ENCODE measurements at regions not wholly inside any gene's neighbourhood (a gene's known extent, or its start where the extent isn't known, plus 50 kb on each side); places are given as distances from the start of the nearest gene placed in this dataset.

GRCh38 chr2:59851836-59852475 lies 701.5 kb downstream of the BCL11A start:
- POLR2A ChIA-PET = no interaction called here
- Histone ChIP-seq H3K4me1 (no peaks in the 10 kb centered on the region), H3K4me2 (no peak overlapping the region), H3K9me3 (no peaks in the 10 kb centered on the region), H3K27ac (no peak overlapping the region), H3K4me3 (no peak overlapping the region)
- FAIRE-seq (no peak), ATAC-seq (no peak), DNase-seq (ENCODE audit: low read depth in 1 of 2, low spot score in 1 of 2) (no peak)
- CTCF ChIA-PET = no interaction called here
- no peak for TF ChIP-seq HEYL (CRISPR knock-in tag; IDR thresholded peaks at IDR 0.05)
- TF ChIP-seq, protein P1, sequence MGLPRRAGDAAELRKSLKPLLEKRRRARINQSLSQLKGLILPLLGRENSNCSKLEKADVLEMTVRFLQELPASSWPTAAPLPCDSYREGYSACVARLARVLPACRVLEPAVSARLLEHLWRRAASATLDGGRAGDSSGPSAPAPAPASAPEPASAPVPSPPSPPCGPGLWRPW (IDR thresholded peaks at IDR 0.05) = no peak
- no peak for TF ChIP-seq ZSCAN20 (CRISPR knock-in tag; IDR thresholded peaks at IDR 0.05)
- TF ChIP-seq, protein P2, sequence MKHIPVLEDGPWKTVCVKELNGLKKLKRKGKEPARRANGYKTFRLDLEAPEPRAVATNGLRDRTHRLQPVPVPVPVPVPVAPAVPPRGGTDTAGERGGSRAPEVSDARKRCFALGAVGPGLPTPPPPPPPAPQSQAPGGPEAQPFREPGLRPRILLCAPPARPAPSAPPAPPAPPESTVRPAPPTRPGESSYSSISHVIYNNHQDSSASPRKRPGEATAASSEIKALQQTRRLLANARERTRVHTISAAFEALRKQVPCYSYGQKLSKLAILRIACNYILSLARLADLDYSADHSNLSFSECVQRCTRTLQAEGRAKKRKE (CRISPR knock-in tag; IDR thresholded peaks at IDR 0.05; ENCODE audit: low read depth) = no peak

DNA sequence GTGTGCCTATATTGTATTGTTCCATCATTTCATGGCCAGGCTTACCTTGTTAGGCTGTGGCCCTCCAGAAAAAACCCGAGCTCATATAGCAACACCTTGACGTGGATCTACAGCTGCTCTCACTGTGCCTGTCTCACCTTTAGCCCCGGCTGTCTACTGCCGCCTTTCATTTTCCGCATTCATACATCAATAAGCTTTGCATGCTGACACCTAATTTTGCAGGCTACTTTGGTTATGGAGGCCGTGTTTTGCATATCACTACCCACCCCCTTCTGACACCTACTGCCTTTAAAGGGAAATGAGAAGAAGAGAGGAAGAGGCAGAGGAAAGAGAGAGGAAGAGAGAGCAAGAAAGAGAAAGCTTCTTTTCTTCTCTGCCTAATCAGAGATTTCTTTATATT lies 702.9 kb downstream of the BCL11A start:
- no peak for DNase-seq (ENCODE audit: low read depth in 1 of 2, low spot score in 1 of 2)
- CTCF ChIA-PET = no interaction called here
- FAIRE-seq = no peak

DNA sequence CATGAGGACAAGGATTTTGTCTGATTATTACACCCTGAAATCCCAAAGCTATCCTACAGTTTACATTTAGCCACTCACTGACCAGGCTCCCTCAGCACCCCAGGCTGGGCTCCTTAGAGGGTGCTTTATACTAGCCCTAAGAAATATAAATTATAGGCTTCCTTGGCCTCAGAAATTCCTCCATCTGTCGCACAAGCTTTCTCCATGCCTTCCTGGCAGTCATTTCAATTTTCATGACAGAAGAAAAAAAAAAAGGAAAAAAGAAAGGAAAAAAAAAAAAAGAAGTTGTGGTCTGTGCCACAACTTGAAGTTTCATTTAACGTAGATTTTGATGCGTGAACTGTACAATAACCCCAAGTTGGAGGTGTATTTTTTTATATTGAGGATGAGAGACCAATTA lies 719.5 kb downstream of the BCL11A start:
- ChIA-PET CTCF (no interaction called here), POLR2A (no interaction called here)
- no peak for DNase-seq (ENCODE audit: low read depth in 1 of 2, low spot score in 1 of 2)
- TF ChIP-seq NFE2L2 (conservative IDR thresholded peaks at IDR 0.05; ENCODE audit: low read length) = no peak
- TF ChIP-seq FOXS1 (CRISPR knock-in tag; IDR thresholded peaks at IDR 0.05) = no peak
- TF ChIP-seq, protein P3, sequence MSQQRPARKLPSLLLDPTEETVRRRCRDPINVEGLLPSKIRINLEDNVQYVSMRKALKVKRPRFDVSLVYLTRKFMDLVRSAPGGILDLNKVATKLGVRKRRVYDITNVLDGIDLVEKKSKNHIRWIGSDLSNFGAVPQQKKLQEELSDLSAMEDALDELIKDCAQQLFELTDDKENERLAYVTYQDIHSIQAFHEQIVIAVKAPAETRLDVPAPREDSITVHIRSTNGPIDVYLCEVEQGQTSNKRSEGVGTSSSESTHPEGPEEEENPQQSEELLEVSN (IDR thresholded peaks at IDR 0.05; ENCODE audit: borderline replicate concordance, low read depth) = no peak
- TF ChIP-seq, protein P4, sequence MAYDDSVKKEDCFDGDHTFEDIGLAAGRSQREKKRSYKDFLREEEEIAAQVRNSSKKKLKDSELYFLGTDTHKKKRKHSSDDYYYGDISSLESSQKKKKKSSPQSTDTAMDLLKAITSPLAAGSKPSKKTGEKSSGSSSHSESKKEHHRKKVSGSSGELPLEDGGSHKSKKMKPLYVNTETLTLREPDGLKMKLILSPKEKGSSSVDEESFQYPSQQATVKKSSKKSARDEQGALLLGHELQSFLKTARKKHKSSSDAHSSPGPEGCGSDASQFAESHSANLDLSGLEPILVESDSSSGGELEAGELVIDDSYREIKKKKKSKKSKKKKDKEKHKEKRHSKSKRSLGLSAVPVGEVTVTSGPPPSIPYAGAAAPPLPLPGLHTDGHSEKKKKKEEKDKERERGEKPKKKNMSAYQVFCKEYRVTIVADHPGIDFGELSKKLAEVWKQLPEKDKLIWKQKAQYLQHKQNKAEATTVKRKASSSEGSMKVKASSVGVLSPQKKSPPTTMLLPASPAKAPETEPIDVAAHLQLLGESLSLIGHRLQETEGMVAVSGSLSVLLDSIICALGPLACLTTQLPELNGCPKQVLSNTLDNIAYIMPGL (CRISPR knock-in tag; IDR thresholded peaks at IDR 0.05; ENCODE audit: borderline replicate concordance) = no peak
- no peak for TF ChIP-seq CHD4 (IDR thresholded peaks at IDR 0.05; ENCODE audit: borderline replicate concordance)
- TF ChIP-seq SREBF2 (IDR thresholded peaks at IDR 0.05) = no peak
- TF ChIP-seq CBX2 (IDR thresholded peaks at IDR 0.05; ENCODE audit: borderline replicate concordance, low read depth) = no peak
- TF ChIP-seq EP300 (IDR thresholded peaks at IDR 0.05) = no peak
- no peak for TF ChIP-seq EHF (CRISPR knock-in tag; IDR thresholded peaks at IDR 0.05)
- TF ChIP-seq KDM1A (IDR thresholded peaks at IDR 0.05; ENCODE audit: low read depth) = no peak
- TF ChIP-seq PHF8 (IDR thresholded peaks at IDR 0.05; ENCODE audit: borderline replicate concordance, low read depth) = no peak
- TF ChIP-seq, protein P5, sequence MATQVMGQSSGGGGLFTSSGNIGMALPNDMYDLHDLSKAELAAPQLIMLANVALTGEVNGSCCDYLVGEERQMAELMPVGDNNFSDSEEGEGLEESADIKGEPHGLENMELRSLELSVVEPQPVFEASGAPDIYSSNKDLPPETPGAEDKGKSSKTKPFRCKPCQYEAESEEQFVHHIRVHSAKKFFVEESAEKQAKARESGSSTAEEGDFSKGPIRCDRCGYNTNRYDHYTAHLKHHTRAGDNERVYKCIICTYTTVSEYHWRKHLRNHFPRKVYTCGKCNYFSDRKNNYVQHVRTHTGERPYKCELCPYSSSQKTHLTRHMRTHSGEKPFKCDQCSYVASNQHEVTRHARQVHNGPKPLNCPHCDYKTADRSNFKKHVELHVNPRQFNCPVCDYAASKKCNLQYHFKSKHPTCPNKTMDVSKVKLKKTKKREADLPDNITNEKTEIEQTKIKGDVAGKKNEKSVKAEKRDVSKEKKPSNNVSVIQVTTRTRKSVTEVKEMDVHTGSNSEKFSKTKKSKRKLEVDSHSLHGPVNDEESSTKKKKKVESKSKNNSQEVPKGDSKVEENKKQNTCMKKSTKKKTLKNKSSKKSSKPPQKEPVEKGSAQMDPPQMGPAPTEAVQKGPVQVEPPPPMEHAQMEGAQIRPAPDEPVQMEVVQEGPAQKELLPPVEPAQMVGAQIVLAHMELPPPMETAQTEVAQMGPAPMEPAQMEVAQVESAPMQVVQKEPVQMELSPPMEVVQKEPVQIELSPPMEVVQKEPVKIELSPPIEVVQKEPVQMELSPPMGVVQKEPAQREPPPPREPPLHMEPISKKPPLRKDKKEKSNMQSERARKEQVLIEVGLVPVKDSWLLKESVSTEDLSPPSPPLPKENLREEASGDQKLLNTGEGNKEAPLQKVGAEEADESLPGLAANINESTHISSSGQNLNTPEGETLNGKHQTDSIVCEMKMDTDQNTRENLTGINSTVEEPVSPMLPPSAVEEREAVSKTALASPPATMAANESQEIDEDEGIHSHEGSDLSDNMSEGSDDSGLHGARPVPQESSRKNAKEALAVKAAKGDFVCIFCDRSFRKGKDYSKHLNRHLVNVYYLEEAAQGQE (IDR thresholded peaks at IDR 0.05) = no peak
- TF ChIP-seq PBX3 (IDR thresholded peaks at IDR 0.05) = no peak
- Histone ChIP-seq H3K27ac (no peak overlapping the region), H3K4me3 (no peak overlapping the region), H3K4me2 (no peak overlapping the region), H3K9me3 (no peaks in the 10 kb centered on the region), H3K4me1 (no peaks in the 10 kb centered on the region)
- no peak for ATAC-seq
- no peak for FAIRE-seq
- WGBS (ENCODE audit: missing lambda C conversion rate) = 3% methylated on average over 3 of the region's 3 CpGs

More for the DNA sequence above, 702.9 kb downstream of the BCL11A start:
- POLR2A ChIA-PET = no interaction called here
- Histone ChIP-seq H3K4me1 (no peaks in the 10 kb centered on the region), H3K4me3 (no peak overlapping the region), H3K4me2 (no peak overlapping the region), H3K9me3 (no peaks in the 10 kb centered on the region), H3K27ac (no peak overlapping the region)
- WGBS (ENCODE audit: missing lambda C conversion rate) = 33% methylated on average over 6 of the region's 6 CpGs
- ATAC-seq = no peak
- TF ChIP-seq MAZ (IDR thresholded peaks at IDR 0.05; ENCODE audit: borderline replicate concordance, low read depth, low read length) (no peak), TP53 (CRISPR knock-in tag; IDR thresholded peaks at IDR 0.05) (no peak), TFCP2L1 (CRISPR knock-in tag; IDR thresholded peaks at IDR 0.05) (no peak), KDM1A (IDR thresholded peaks at IDR 0.05; ENCODE audit: low read depth) (no peak), RARB (CRISPR knock-in tag; IDR thresholded peaks at IDR 0.05) (no peak), HEYL (CRISPR knock-in tag; IDR thresholded peaks at IDR 0.05) (no peak), NFE2L2 (conservative IDR thresholded peaks at IDR 0.05; ENCODE audit: low read length) (no peak), ZFP36 (IDR thresholded peaks at IDR 0.05; ENCODE audit: borderline replicate concordance, partially characterized antibody) (no peak)
- TF ChIP-seq, protein P3 (IDR thresholded peaks at IDR 0.05; ENCODE audit: borderline replicate concordance, low read depth) = no peak

Measured in A549 (cell line).